GM23338 (cell line): ENCODE measurements at regions not wholly inside any gene's neighbourhood (a gene's known extent, or its start where the extent isn't known, plus 50 kb on each side); places are given as distances from the start of the nearest gene placed in this dataset.

Experiments used
- ATAC-seq: fragments of 200-7000 bp; cut with Tn5 transposase; 3 replicates; pipeline ENCODE4 v1.9.1; 2020
- DNase-seq: peaks from one replicate; pipeline ENCODE4 v3.0.0-alpha.2; 2015; ENCODE audit warnings: low spot score
- H2AFZ ChIP-seq: fragments of 200-600 bp; sonication (generic); 2 replicates; pipeline ENCODE4 v1.8.0; 2016; ENCODE audit warnings: antibody characterized with exemption, mild to moderate bottlenecking, moderate library complexity
- H3F3A ChIP-seq: fragments of 200-600 bp; sonication (generic); replicated peaks from 2 replicates; pipeline ENCODE4 v1.8.0; 2017; ENCODE audit warnings: antibody characterized with exemption, mixed run types, low read depth
- H3K27ac ChIP-seq: fragments of 200-600 bp; sonication (generic); 2 replicates; pipeline ENCODE4 v1.6.1; 2016; ENCODE audit warnings: low read depth
- H3K27me3 ChIP-seq: fragments of 200-600 bp; sonication (generic); 2 replicates; pipeline ENCODE4 v1.8.0; 2016; ENCODE audit warnings: mild to moderate bottlenecking, mixed run types, moderate library complexity; ENCODE audit not compliant: insufficient read depth
- H3K36me3 ChIP-seq: fragments of 200-600 bp; sonication (generic); 2 replicates; pipeline ENCODE4 v1.8.0; 2016; ENCODE audit warnings: mild to moderate bottlenecking; ENCODE audit not compliant: insufficient read depth
- H3K4me1 ChIP-seq: fragments of 200-600 bp; sonication (generic); 2 replicates; pipeline ENCODE4 v1.8.0; 2016; ENCODE audit warnings: mild to moderate bottlenecking, moderate library complexity; ENCODE audit not compliant: insufficient read depth
- H3K4me2 ChIP-seq: fragments of 200-600 bp; sonication (generic); 2 replicates; pipeline ENCODE4 v1.7.1; 2017; ENCODE audit warnings: mixed run types
- H3K4me3 ChIP-seq: fragments of 200-600 bp; sonication (generic); 2 replicates; pipeline ENCODE4 v1.6.1; 2016; ENCODE audit warnings: mixed run types
- H3K79me2 ChIP-seq: fragments of 200-600 bp; sonication (generic); replicated peaks from 2 replicates; pipeline ENCODE4 v1.8.0; 2017; ENCODE audit warnings: mild to moderate bottlenecking; ENCODE audit not compliant: insufficient read depth
- H3K9me2 ChIP-seq: fragments of 200-600 bp; sonication (generic); 2 replicates; pipeline ENCODE4 v1.8.0; 2017; ENCODE audit not compliant: insufficient read depth
- H4K20me1 ChIP-seq: fragments of 200-600 bp; sonication (generic); replicated peaks from 2 replicates; pipeline ENCODE4 v1.8.0; 2017; ENCODE audit warnings: mild to moderate bottlenecking; ENCODE audit not compliant: insufficient read depth
- H3K27ac Mint-ChIP-seq: 2 replicates; pipeline ENCODE4 v1.8.0; 2020; ENCODE audit warnings: inconsistent platforms, mild to moderate bottlenecking, moderate library complexity, mixed read lengths
- H3K27me3 Mint-ChIP-seq: 3 replicates; pipeline ENCODE4 v1.8.0; 2022; ENCODE audit warnings: low read depth, mild to moderate bottlenecking, moderate library complexity, mixed read lengths, inconsistent platforms; ENCODE audit not compliant: insufficient read depth, poor library complexity
- H3K36me3 Mint-ChIP-seq: 3 replicates; pipeline ENCODE4 v1.8.0; 2021; ENCODE audit warnings: low read depth, mild to moderate bottlenecking, inconsistent platforms, moderate library complexity, mixed read lengths
- H3K4me1 Mint-ChIP-seq: 3 replicates; pipeline ENCODE4 v1.8.0; 2020; ENCODE audit warnings: mild to moderate bottlenecking, inconsistent platforms, mixed read lengths
- H3K4me3 Mint-ChIP-seq: 3 replicates; pipeline ENCODE4 v1.8.0; 2021; ENCODE audit warnings: moderate library complexity, mild to moderate bottlenecking, inconsistent platforms, mixed read lengths
- H3K9me3 Mint-ChIP-seq: 3 replicates; pipeline ENCODE4 v1.8.0; 2020; ENCODE audit warnings: moderate library complexity, mild to moderate bottlenecking, inconsistent platforms, mixed read lengths
- EZH2 ChIP-seq: fragments of 200-600 bp; sonication (generic); IDR thresholded peaks from one replicate; pipeline ENCODE4 v1.8.0; 2017; ENCODE audit warnings: antibody characterized with exemption, mild to moderate bottlenecking, low read depth; ENCODE audit not compliant: unreplicated experiment
- JUNB ChIP-seq: IDR thresholded peaks from one replicate; pipeline ENCODE4 v1.6.1; 2016; ENCODE audit warnings: antibody characterized with exemption; ENCODE audit not compliant: unreplicated experiment
- NANOG ChIP-seq: IDR thresholded peaks from 2 replicates; pipeline ENCODE4 v1.6.1; 2016; ENCODE audit warnings: antibody characterized with exemption, borderline replicate concordance
- POLR2AphosphoS5 ChIP-seq: IDR thresholded peaks from 2 replicates; pipeline ENCODE4 v1.6.1; 2016; ENCODE audit warnings: antibody characterized with exemption, low read depth
- ZNF114 ChIP-seq: fragments of 250-450 bp; sonication (Bioruptor Pico); IDR thresholded peaks from 2 replicates; pipeline ENCODE4 v1.5.0; 2020; ENCODE audit warnings: mild to moderate bottlenecking, moderate library complexity
- ZNF331 ChIP-seq: fragments of 250-450 bp; sonication (Bioruptor Pico); IDR thresholded peaks from 2 replicates; pipeline ENCODE4 v1.5.0; 2020; ENCODE audit warnings: low read depth, mild to moderate bottlenecking, moderate library complexity
- TF ChIP-seq, protein P1 (sequence below): IDR thresholded peaks from one replicate; pipeline ENCODE4 v1.6.1; 2018; ENCODE audit warnings: antibody characterized with exemption; ENCODE audit not compliant: unreplicated experiment
- TF ChIP-seq, protein P2 (sequence below), 2 experiments: fragments of 200-600 bp in 1 of 2; sonication (generic) in 1 of 2; conservative IDR thresholded peaks; 2 replicates each; pipeline versions ENCODE4 v1.5.1 to v1.6.1; 2016 to 2017; ENCODE audit warnings: antibody characterized with exemption in 2 of 2, low read depth in 2 of 2, mild to moderate bottlenecking in 2 of 2, moderate library complexity in 1 of 2
- TF ChIP-seq, protein P3 (sequence below): fragments of 250-450 bp; sonication (Bioruptor Pico); IDR thresholded peaks from 2 replicates; pipeline ENCODE4 v1.5.0; 2020; ENCODE audit warnings: mild to moderate bottlenecking, moderate library complexity
- TF ChIP-seq, protein P4 (sequence below): IDR thresholded peaks from 2 replicates; pipeline ENCODE4 v1.6.1; 2016; ENCODE audit warnings: antibody characterized with exemption

DNA sequence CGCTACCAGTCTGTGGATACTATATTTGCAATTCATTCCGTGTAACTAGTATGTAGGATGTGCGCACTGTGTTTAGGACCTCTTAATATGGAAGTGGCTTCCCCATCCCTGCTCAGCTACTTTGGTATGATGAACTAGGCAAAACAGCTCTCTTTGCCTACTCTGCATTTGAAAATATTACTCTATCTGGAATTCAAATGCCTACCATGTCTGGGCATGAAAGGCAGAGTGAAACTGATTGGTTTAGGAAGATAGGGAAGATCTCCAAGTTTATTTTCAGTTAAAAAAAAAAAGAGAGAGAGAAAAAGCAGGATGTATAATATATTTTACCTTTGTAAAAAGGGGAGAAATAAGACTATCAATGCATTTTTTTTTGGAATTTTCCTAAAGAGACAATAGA is 74.1 kb upstream of the ELL2 start (continued):
- TF ChIP-seq, protein P1, sequence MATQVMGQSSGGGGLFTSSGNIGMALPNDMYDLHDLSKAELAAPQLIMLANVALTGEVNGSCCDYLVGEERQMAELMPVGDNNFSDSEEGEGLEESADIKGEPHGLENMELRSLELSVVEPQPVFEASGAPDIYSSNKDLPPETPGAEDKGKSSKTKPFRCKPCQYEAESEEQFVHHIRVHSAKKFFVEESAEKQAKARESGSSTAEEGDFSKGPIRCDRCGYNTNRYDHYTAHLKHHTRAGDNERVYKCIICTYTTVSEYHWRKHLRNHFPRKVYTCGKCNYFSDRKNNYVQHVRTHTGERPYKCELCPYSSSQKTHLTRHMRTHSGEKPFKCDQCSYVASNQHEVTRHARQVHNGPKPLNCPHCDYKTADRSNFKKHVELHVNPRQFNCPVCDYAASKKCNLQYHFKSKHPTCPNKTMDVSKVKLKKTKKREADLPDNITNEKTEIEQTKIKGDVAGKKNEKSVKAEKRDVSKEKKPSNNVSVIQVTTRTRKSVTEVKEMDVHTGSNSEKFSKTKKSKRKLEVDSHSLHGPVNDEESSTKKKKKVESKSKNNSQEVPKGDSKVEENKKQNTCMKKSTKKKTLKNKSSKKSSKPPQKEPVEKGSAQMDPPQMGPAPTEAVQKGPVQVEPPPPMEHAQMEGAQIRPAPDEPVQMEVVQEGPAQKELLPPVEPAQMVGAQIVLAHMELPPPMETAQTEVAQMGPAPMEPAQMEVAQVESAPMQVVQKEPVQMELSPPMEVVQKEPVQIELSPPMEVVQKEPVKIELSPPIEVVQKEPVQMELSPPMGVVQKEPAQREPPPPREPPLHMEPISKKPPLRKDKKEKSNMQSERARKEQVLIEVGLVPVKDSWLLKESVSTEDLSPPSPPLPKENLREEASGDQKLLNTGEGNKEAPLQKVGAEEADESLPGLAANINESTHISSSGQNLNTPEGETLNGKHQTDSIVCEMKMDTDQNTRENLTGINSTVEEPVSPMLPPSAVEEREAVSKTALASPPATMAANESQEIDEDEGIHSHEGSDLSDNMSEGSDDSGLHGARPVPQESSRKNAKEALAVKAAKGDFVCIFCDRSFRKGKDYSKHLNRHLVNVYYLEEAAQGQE = no peak
- no peak for TF ChIP-seq POLR2AphosphoS5
- TF ChIP-seq, protein P2, sequence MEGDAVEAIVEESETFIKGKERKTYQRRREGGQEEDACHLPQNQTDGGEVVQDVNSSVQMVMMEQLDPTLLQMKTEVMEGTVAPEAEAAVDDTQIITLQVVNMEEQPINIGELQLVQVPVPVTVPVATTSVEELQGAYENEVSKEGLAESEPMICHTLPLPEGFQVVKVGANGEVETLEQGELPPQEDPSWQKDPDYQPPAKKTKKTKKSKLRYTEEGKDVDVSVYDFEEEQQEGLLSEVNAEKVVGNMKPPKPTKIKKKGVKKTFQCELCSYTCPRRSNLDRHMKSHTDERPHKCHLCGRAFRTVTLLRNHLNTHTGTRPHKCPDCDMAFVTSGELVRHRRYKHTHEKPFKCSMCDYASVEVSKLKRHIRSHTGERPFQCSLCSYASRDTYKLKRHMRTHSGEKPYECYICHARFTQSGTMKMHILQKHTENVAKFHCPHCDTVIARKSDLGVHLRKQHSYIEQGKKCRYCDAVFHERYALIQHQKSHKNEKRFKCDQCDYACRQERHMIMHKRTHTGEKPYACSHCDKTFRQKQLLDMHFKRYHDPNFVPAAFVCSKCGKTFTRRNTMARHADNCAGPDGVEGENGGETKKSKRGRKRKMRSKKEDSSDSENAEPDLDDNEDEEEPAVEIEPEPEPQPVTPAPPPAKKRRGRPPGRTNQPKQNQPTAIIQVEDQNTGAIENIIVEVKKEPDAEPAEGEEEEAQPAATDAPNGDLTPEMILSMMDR (conservative IDR thresholded peaks at IDR 0.05; ENCODE audit: low read depth in 2 of 2) = no peak
- no peak for TF ChIP-seq NANOG
- no peak for TF ChIP-seq ZNF114 (CRISPR knock-in tag)
- TF ChIP-seq ZNF331 (CRISPR knock-in tag) = no peak

DNA sequence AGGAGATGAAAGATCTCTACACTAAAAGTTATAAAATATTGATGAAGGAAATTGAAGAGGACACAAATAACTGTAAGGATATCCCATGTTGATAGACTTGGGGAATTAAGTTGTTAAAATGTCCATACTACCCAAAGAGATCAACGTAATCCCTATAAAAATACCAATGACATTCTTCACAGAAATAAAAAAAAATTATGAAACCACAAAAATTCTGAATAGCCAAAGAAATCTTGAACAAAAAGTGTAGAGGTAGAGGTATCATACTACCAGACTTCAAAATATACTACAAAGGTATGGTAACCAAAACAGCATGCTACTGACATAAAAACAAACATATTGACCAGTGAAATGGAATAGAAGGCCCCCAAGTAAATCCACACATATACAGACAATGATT is 71.5 kb upstream of the ELL2 start:
- H3K27me3 ChIP-seq = no peaks in the 10 kb centered on the region
- Mint-ChIP-seq H3K9me3 (no peaks in the 10 kb centered on the region), H3K27me3 (no peaks in the 10 kb centered on the region), H3K27ac (no peak overlapping the region), H3K4me1 (no peaks in the 10 kb centered on the region), H3K4me3 (no peak overlapping the region), H3K36me3 (no peaks in the 10 kb centered on the region)
- H3K4me2 ChIP-seq = no peak overlapping the region
- H3K4me1 ChIP-seq = no peaks in the 10 kb centered on the region
- H3K79me2 ChIP-seq = no peaks in the 10 kb centered on the region
- ATAC-seq (no peak), DNase-seq (no peak)
- no peak overlapping the region for H2AFZ ChIP-seq
- H3K36me3 ChIP-seq = no peaks in the 10 kb centered on the region
- TF ChIP-seq ZNF331 (CRISPR knock-in tag) (no peak), POLR2AphosphoS5 (no peak), ZNF114 (CRISPR knock-in tag) (no peak), NANOG (no peak), EZH2 (no peak), JUNB (no peak)
- TF ChIP-seq, protein P3, sequence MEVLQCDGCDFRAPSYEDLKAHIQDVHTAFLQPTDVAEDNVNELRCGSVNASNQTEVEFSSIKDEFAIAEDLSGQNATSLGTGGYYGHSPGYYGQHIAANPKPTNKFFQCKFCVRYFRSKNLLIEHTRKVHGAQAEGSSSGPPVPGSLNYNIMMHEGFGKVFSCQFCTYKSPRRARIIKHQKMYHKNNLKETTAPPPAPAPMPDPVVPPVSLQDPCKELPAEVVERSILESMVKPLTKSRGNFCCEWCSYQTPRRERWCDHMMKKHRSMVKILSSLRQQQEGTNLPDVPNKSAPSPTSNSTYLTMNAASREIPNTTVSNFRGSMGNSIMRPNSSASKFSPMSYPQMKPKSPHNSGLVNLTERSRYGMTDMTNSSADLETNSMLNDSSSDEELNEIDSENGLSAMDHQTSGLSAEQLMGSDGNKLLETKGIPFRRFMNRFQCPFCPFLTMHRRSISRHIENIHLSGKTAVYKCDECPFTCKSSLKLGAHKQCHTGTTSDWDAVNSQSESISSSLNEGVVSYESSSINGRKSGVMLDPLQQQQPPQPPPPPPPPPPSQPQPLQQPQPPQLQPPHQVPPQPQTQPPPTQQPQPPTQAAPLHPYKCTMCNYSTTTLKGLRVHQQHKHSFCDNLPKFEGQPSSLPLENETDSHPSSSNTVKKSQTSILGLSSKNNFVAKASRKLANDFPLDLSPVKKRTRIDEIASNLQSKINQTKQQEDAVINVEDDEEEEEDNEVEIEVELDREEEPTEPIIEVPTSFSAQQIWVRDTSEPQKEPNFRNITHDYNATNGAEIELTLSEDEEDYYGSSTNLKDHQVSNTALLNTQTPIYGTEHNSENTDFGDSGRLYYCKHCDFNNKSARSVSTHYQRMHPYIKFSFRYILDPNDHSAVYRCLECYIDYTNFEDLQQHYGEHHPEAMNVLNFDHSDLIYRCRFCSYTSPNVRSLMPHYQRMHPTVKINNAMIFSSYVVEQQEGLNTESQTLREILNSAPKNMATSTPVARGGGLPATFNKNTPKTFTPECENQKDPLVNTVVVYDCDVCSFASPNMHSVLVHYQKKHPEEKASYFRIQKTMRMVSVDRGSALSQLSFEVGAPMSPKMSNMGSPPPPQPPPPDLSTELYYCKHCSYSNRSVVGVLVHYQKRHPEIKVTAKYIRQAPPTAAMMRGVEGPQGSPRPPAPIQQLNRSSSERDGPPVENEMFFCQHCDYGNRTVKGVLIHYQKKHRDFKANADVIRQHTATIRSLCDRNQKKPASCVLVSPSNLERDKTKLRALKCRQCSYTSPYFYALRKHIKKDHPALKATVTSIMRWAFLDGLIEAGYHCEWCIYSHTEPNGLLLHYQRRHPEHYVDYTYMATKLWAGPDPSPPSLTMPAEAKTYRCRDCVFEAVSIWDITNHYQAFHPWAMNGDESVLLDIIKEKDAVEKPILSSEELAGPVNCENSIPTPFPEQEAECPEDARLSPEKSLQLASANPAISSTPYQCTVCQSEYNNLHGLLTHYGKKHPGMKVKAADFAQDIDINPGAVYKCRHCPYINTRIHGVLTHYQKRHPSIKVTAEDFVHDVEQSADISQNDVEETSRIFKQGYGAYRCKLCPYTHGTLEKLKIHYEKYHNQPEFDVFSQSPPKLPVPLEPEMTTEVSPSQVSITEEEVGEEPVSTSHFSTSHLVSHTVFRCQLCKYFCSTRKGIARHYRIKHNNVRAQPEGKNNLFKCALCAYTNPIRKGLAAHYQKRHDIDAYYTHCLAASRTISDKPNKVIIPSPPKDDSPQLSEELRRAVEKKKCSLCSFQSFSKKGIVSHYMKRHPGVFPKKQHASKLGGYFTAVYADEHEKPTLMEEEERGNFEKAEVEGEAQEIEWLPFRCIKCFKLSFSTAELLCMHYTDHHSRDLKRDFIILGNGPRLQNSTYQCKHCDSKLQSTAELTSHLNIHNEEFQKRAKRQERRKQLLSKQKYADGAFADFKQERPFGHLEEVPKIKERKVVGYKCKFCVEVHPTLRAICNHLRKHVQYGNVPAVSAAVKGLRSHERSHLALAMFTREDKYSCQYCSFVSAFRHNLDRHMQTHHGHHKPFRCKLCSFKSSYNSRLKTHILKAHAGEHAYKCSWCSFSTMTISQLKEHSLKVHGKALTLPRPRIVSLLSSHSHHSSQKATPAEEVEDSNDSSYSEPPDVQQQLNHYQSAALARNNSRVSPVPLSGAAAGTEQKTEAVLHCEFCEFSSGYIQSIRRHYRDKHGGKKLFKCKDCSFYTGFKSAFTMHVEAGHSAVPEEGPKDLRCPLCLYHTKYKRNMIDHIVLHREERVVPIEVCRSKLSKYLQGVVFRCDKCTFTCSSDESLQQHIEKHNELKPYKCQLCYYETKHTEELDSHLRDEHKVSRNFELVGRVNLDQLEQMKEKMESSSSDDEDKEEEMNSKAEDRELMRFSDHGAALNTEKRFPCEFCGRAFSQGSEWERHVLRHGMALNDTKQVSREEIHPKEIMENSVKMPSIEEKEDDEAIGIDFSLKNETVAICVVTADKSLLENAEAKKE (CRISPR knock-in tag) = no peak
- TF ChIP-seq, protein P2 (conservative IDR thresholded peaks at IDR 0.05; ENCODE audit: low read depth in 2 of 2) = no peak
- TF ChIP-seq, protein P4, sequence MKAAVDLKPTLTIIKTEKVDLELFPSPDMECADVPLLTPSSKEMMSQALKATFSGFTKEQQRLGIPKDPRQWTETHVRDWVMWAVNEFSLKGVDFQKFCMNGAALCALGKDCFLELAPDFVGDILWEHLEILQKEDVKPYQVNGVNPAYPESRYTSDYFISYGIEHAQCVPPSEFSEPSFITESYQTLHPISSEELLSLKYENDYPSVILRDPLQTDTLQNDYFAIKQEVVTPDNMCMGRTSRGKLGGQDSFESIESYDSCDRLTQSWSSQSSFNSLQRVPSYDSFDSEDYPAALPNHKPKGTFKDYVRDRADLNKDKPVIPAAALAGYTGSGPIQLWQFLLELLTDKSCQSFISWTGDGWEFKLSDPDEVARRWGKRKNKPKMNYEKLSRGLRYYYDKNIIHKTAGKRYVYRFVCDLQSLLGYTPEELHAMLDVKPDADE = no peak
- no peaks in the 10 kb centered on the region for H4K20me1 ChIP-seq
- H3F3A ChIP-seq = no peaks in the 10 kb centered on the region
- no peaks in the 10 kb centered on the region for H3K9me2 ChIP-seq
- H3K27ac ChIP-seq = no peak overlapping the region
- H3K4me3 ChIP-seq = no peak overlapping the region
